ENCODE measurements at regions not wholly inside any gene's neighbourhood (a gene's known extent, or its start where the extent isn't known, plus 50 kb on each side); places are given as distances from the start of the nearest gene placed in this dataset.

- TF ChIP-seq TAF1 (IDR thresholded peaks at IDR 0.05; ENCODE audit: borderline replicate concordance, low read depth, low read length) (no peak), POLR2AphosphoS5 (IDR thresholded peaks at IDR 0.05; ENCODE audit: low read depth, low read length) (no peak), POLR2A (IDR thresholded peaks at IDR 0.05; ENCODE audit: low read depth, low read length) (no peak)
Measured at GRCh38 chr1:60571811-60572210, 498.2 kb upstream of the C1orf87 start.

Measured in GM12892 (cell line).